ENCODE measurements at regions not wholly inside any gene's neighbourhood (a gene's known extent, or its start where the extent isn't known, plus 50 kb on each side); places are given as distances from the start of the nearest gene placed in this dataset.

GRCh38 chr18:22099925-22100324 is 69.5 kb upstream of the GATA6 start:
- no peaks in the 10 kb centered on the region for H3K27me3 ChIP-seq (ENCODE audit: insufficient read depth, low read depth, low read length)
- no peaks in the 10 kb centered on the region for H3K9me2 ChIP-seq (ENCODE audit: insufficient read depth, low read length)
- no peaks in the 10 kb centered on the region for H3F3A ChIP-seq (ENCODE audit: insufficient read depth, low read length, poor library complexity, severe bottlenecking)
- no peak overlapping the region for H3K4me3 ChIP-seq (ENCODE audit: low read length)
- H3K4me2 ChIP-seq (ENCODE audit: low read length), result no peak overlapping the region
- H3K9ac ChIP-seq (ENCODE audit: low read length), result no peak overlapping the region
- H3K27ac ChIP-seq (ENCODE audit: low read length), result no peak overlapping the region
- no peak overlapping the region for H2AFZ ChIP-seq (ENCODE audit: low read depth, low read length)
- H3K79me2 ChIP-seq (replicated peaks; ENCODE audit: insufficient read depth, low read length), result no peaks in the 10 kb centered on the region
- H3K36me3 ChIP-seq (ENCODE audit: insufficient read depth, low read length), result no peaks in the 10 kb centered on the region
- no peaks in the 10 kb centered on the region for H4K20me1 ChIP-seq (ENCODE audit: insufficient read depth)
- no peaks in the 10 kb centered on the region for H3K9me3 ChIP-seq (ENCODE audit: low read length)
- TF ChIP-seq EZH2 (IDR thresholded peaks at IDR 0.05; ENCODE audit: borderline replicate concordance, insufficient read depth, low read length, poor library complexity, severe bottlenecking), result no peak
- TF ChIP-seq, protein P1, sequence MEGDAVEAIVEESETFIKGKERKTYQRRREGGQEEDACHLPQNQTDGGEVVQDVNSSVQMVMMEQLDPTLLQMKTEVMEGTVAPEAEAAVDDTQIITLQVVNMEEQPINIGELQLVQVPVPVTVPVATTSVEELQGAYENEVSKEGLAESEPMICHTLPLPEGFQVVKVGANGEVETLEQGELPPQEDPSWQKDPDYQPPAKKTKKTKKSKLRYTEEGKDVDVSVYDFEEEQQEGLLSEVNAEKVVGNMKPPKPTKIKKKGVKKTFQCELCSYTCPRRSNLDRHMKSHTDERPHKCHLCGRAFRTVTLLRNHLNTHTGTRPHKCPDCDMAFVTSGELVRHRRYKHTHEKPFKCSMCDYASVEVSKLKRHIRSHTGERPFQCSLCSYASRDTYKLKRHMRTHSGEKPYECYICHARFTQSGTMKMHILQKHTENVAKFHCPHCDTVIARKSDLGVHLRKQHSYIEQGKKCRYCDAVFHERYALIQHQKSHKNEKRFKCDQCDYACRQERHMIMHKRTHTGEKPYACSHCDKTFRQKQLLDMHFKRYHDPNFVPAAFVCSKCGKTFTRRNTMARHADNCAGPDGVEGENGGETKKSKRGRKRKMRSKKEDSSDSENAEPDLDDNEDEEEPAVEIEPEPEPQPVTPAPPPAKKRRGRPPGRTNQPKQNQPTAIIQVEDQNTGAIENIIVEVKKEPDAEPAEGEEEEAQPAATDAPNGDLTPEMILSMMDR (IDR thresholded peaks at IDR 0.05; ENCODE audit: poor library complexity, severe bottlenecking), result no peak
- no peak for TF ChIP-seq EP300 (conservative IDR thresholded peaks at IDR 0.05; ENCODE audit: poor library complexity, severe bottlenecking)
- no peak for TF ChIP-seq RAD21 (conservative IDR thresholded peaks at IDR 0.05)
- no peak for TF ChIP-seq POLR2AphosphoS5 (IDR thresholded peaks at IDR 0.05)
- no peak for TF ChIP-seq MXI1 (conservative IDR thresholded peaks at IDR 0.05; ENCODE audit: poor library complexity, severe bottlenecking)
- no peak for TF ChIP-seq TAF1 (IDR thresholded peaks at IDR 0.05; ENCODE audit: low read depth)
- TF ChIP-seq, protein P2, sequence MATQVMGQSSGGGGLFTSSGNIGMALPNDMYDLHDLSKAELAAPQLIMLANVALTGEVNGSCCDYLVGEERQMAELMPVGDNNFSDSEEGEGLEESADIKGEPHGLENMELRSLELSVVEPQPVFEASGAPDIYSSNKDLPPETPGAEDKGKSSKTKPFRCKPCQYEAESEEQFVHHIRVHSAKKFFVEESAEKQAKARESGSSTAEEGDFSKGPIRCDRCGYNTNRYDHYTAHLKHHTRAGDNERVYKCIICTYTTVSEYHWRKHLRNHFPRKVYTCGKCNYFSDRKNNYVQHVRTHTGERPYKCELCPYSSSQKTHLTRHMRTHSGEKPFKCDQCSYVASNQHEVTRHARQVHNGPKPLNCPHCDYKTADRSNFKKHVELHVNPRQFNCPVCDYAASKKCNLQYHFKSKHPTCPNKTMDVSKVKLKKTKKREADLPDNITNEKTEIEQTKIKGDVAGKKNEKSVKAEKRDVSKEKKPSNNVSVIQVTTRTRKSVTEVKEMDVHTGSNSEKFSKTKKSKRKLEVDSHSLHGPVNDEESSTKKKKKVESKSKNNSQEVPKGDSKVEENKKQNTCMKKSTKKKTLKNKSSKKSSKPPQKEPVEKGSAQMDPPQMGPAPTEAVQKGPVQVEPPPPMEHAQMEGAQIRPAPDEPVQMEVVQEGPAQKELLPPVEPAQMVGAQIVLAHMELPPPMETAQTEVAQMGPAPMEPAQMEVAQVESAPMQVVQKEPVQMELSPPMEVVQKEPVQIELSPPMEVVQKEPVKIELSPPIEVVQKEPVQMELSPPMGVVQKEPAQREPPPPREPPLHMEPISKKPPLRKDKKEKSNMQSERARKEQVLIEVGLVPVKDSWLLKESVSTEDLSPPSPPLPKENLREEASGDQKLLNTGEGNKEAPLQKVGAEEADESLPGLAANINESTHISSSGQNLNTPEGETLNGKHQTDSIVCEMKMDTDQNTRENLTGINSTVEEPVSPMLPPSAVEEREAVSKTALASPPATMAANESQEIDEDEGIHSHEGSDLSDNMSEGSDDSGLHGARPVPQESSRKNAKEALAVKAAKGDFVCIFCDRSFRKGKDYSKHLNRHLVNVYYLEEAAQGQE (IDR thresholded peaks at IDR 0.05; ENCODE audit: borderline replicate concordance), result no peak
- TF ChIP-seq SMC3 (conservative IDR thresholded peaks at IDR 0.05; ENCODE audit: poor library complexity), result no peak

DNA sequence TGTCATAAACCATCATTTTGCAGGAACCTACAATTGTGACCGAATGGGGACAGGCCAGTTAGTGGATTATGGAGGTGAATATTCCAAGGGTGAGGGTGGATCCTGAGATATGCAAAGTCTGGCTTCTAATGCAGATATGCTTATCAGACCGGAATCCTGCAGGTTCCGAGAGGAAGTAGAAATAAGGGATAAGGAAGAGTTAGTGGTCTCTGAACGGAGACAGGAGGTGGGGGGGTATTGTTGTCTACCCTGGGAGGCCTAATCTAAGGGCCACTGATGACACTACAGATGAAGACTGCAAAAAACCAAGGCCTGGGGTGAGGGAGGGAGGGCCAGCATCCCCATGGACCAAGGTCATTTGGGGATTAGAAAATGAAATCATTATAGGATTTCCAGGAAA is 67.7 kb upstream of the GATA6 start:
- Histone ChIP-seq H3K9me2 (ENCODE audit: insufficient read depth, low read length) (no peaks in the 10 kb centered on the region), H3K36me3 (ENCODE audit: insufficient read depth, low read length) (no peaks in the 10 kb centered on the region), H3F3A (ENCODE audit: insufficient read depth, low read length, poor library complexity, severe bottlenecking) (no peaks in the 10 kb centered on the region), H4K20me1 (ENCODE audit: insufficient read depth) (no peaks in the 10 kb centered on the region), H3K27me3 (ENCODE audit: insufficient read depth, low read depth, low read length) (no peaks in the 10 kb centered on the region), H3K9ac (ENCODE audit: low read length) (no peak overlapping the region), H3K4me2 (ENCODE audit: low read length) (no peak overlapping the region), H3K27ac (ENCODE audit: low read length) (no peak overlapping the region), H3K9me3 (ENCODE audit: low read length) (no peaks in the 10 kb centered on the region), H2AFZ (ENCODE audit: low read depth, low read length) (no peak overlapping the region), H3K79me2 (replicated peaks; ENCODE audit: insufficient read depth, low read length) (no peaks in the 10 kb centered on the region), H3K4me3 (ENCODE audit: low read length) (no peak overlapping the region)
- no peak for TF ChIP-seq MXI1 (conservative IDR thresholded peaks at IDR 0.05; ENCODE audit: poor library complexity, severe bottlenecking)
- no peak for TF ChIP-seq TAF1 (IDR thresholded peaks at IDR 0.05; ENCODE audit: low read depth)
- no peak for TF ChIP-seq EP300 (conservative IDR thresholded peaks at IDR 0.05; ENCODE audit: poor library complexity, severe bottlenecking)
- TF ChIP-seq EZH2 (IDR thresholded peaks at IDR 0.05; ENCODE audit: borderline replicate concordance, insufficient read depth, low read length, poor library complexity, severe bottlenecking), result no peak
- no peak for TF ChIP-seq POLR2AphosphoS5 (IDR thresholded peaks at IDR 0.05)
- TF ChIP-seq, protein P1 (IDR thresholded peaks at IDR 0.05; ENCODE audit: poor library complexity, severe bottlenecking), result no peak
- TF ChIP-seq SMC3 (conservative IDR thresholded peaks at IDR 0.05; ENCODE audit: poor library complexity), result no peak
- TF ChIP-seq, protein P2 (IDR thresholded peaks at IDR 0.05; ENCODE audit: borderline replicate concordance), result no peak
- TF ChIP-seq RAD21 (conservative IDR thresholded peaks at IDR 0.05), result no peak
